Erythroblast (primary cell): ENCODE measurements at regions not wholly inside any gene's neighbourhood (a gene's known extent, or its start where the extent isn't known, plus 50 kb on each side); places are given as distances from the start of the nearest gene placed in this dataset.

Source experiments
- GATA1 ChIP-seq: IDR thresholded peaks from 2 replicates; pipeline ENCODE4 v1.6.1; 2011; ENCODE audit warnings: low read depth, mild to moderate bottlenecking, control low read depth, low read length, moderate library complexity
- POLR2A ChIP-seq: IDR thresholded peaks from 2 replicates; pipeline ENCODE4 v1.6.1; 2011; ENCODE audit warnings: mild to moderate bottlenecking, low read length

GRCh38 chr2:215517391-215517790, 81.5 kb upstream of the FN1 start:
- TF ChIP-seq POLR2A: no peak
- TF ChIP-seq GATA1: no peak
